NCI-H1694 (cell line): ENCODE measurements at regions not wholly inside any gene's neighbourhood (a gene's known extent, or its start where the extent isn't known, plus 50 kb on each side); places are given as distances from the start of the nearest gene placed in this dataset.
"Not testable (repeated sequence)": the region's sequence is repeated elsewhere in the genome, so short reads cannot be mapped to it uniquely, and the experiment has no call there.

Source experiments
- DNase-seq: peaks from one replicate; lab custom pipeline; 2025; lab: John Stamatoyannopoulos, UW

GRCh38 chr3:161600173-161600572 lies 103.6 kb downstream of the OTOL1 start:
- no peak for DNase-seq

GRCh38 chr3:161602475-161602874 lies 105.9 kb downstream of the OTOL1 start:
- no peak for DNase-seq

GRCh38 chr3:161602918-161603317 lies 106.3 kb downstream of the OTOL1 start:
- DNase-seq, result no peak

GRCh38 chr3:161607056-161607455 lies 110.4 kb downstream of the OTOL1 start:
- DNase-seq, result no peak

GRCh38 chr3:161619351-161619750 lies 122.7 kb downstream of the OTOL1 start:
- no peak for DNase-seq

GRCh38 chr3:161630794-161631193 lies 134.2 kb downstream of the OTOL1 start:
- no peak for DNase-seq

GRCh38 chr3:161631536-161631935 lies 134.9 kb downstream of the OTOL1 start:
- no peak for DNase-seq

GRCh38 chr3:161637559-161637958 lies 141.0 kb downstream of the OTOL1 start:
- no peak for DNase-seq

- not testable (repeated sequence) for DNase-seq
Observed at GRCh38 chr3:161639095-161639494, 142.5 kb downstream of the OTOL1 start.

GRCh38 chr3:161640181-161640580 lies 143.6 kb downstream of the OTOL1 start:
- DNase-seq, result no peak

- DNase-seq, result no peak
Observed at GRCh38 chr3:161641287-161641686, 144.7 kb downstream of the OTOL1 start.

GRCh38 chr3:161644891-161645635 lies 148.5 kb downstream of the OTOL1 start:
- no peak for DNase-seq

GRCh38 chr3:161647936-161648470 lies 151.4 kb downstream of the OTOL1 start:
- no peak for DNase-seq

GRCh38 chr3:161649900-161650484 lies 153.4 kb downstream of the OTOL1 start:
- DNase-seq, result no peak

- no peak for DNase-seq
Observed at GRCh38 chr3:161657786-161658185, 161.2 kb downstream of the OTOL1 start.

GRCh38 chr3:161671141-161671540 lies 174.5 kb downstream of the OTOL1 start:
- no peak for DNase-seq

GRCh38 chr3:161672478-161672877 lies 175.9 kb downstream of the OTOL1 start:
- no peak for DNase-seq

- DNase-seq, result no peak
Observed at GRCh38 chr3:161673866-161674265, 177.3 kb downstream of the OTOL1 start.

- no peak for DNase-seq
Observed at GRCh38 chr3:161674402-161674801, 177.8 kb downstream of the OTOL1 start.

GRCh38 chr3:161681831-161682230 lies 185.2 kb downstream of the OTOL1 start:
- DNase-seq, result not testable (repeated sequence)

- DNase-seq, result no peak
Observed at GRCh38 chr3:161682715-161683114, 186.1 kb downstream of the OTOL1 start.

- DNase-seq, result no peak
Observed at GRCh38 chr3:161689584-161690298, 193.1 kb downstream of the OTOL1 start.

- no peak for DNase-seq
Observed at GRCh38 chr3:161690299-161690620, 193.7 kb downstream of the OTOL1 start.
